ENCODE measurements at regions not wholly inside any gene's neighbourhood (a gene's known extent, or its start where the extent isn't known, plus 50 kb on each side); places are given as distances from the start of the nearest gene placed in this dataset.

DNA sequence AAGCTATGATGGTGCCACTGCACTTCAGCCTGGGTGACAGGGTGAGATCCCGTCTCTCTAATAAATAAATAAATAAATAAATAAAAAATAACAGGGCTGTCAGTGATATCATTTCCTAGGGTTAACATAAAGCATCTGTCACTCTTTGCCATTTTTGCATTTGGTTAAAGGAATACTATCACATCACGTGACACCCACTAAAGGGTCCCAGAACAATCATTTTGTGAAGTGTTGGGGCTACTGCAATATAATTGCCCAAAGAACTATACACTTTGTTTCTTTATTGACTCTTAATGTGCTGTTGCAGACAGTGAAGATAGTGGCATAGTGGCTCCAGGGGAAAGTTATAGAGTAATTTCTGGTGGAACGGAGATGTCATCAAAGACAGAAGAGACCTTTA lies 176.5 kb upstream of the MMS22L start:
- DNase-seq, result no peak
- intact Hi-C loops (cut with DNase I; ENCODE audit: low total_unique reads), result no loop called here
- WGBS, 2 donors, result 82 to 90% methylated on average over 3 of the region's 3 CpGs
- Histone ChIP-seq H3K27ac (no peak overlapping the region), H3K36me3 (ENCODE audit: low read depth, missing control alignments) (no peaks in the 10 kb centered on the region), H3K9me3 (no peaks in the 10 kb centered on the region), H3K27me3 (no peaks in the 10 kb centered on the region), H3K4me1 (no peaks in the 10 kb centered on the region), H3K4me3 (no peak overlapping the region)
- TF ChIP-seq, protein P1, sequence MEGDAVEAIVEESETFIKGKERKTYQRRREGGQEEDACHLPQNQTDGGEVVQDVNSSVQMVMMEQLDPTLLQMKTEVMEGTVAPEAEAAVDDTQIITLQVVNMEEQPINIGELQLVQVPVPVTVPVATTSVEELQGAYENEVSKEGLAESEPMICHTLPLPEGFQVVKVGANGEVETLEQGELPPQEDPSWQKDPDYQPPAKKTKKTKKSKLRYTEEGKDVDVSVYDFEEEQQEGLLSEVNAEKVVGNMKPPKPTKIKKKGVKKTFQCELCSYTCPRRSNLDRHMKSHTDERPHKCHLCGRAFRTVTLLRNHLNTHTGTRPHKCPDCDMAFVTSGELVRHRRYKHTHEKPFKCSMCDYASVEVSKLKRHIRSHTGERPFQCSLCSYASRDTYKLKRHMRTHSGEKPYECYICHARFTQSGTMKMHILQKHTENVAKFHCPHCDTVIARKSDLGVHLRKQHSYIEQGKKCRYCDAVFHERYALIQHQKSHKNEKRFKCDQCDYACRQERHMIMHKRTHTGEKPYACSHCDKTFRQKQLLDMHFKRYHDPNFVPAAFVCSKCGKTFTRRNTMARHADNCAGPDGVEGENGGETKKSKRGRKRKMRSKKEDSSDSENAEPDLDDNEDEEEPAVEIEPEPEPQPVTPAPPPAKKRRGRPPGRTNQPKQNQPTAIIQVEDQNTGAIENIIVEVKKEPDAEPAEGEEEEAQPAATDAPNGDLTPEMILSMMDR (IDR thresholded peaks at IDR 0.05), result no peak
- no peak for TF ChIP-seq POLR2A (IDR thresholded peaks at IDR 0.05)

DNA sequence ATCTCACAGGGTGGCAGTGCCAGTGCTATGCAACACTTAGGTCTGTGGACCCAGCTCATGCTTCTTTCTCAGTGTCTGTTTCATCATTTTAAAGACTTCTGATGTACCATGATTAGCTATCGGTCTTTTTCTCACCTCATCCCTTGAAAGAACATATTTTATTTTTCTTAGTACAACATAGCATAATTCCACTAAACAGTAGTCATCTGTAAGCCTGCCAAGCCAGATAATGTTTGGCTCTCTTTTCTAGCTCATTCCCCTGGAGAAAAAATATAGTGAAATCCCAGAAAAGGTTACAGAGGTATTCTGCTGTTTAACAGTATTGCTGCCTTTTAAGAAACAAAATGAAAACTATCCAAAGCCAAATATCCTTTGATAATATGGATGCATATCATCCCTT lies 177.0 kb upstream of the MMS22L start:
- Histone ChIP-seq H3K4me1 (no peaks in the 10 kb centered on the region), H3K4me3 (no peak overlapping the region), H3K9me3 (no peaks in the 10 kb centered on the region), H3K27me3 (no peaks in the 10 kb centered on the region), H3K27ac (no peak overlapping the region), H3K36me3 (ENCODE audit: low read depth, missing control alignments) (no peaks in the 10 kb centered on the region)
- no peak for DNase-seq
- intact Hi-C loops (cut with DNase I; ENCODE audit: low total_unique reads), result no loop called here
- WGBS, 2 donors, result 44 to 67% methylated on average over 1 of the region's 1 CpG
- TF ChIP-seq, protein P1 (IDR thresholded peaks at IDR 0.05), result no peak

DNA sequence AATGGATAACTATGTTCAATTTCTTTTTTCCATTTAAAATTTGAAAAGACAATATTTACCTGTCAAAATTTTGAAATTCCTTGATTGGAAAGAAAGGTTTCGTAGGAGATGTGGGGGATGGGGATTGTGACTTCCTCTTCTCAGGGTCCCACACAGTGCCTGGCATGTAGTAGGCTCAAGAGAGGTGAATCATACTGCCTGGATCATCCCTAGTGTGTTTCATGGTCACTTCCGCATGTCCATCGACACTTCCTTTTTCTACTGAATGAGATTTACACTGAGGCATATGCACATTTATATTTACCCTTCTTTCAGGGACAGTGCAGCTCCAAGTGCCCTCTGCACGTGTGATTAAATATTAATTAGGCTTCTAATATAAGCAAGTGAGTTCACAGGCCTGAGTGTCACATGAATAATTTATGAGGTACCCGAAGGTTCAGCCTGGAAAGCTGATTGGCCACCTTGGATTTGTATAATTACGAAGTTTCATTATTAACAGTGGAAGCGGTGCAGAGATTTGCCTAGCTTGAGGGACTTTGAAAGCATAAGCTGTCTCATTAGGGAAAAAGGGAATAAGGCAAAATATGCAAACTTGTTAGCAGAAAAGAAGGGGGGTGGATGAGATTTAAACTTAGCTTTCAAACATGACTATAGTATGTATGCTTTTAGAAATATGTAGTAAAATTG lies 177.5 kb upstream of the MMS22L start:
- no peak for DNase-seq
- Histone ChIP-seq H3K4me3 (no peak overlapping the region), H3K4me1 (no peaks in the 10 kb centered on the region), H3K9me3 (no peaks in the 10 kb centered on the region), H3K27me3 (no peaks in the 10 kb centered on the region), H3K27ac (no peak overlapping the region), H3K36me3 (ENCODE audit: low read depth, missing control alignments) (no peaks in the 10 kb centered on the region)
- 52 to 56% methylated on average over 7 of the region's 7 CpGs for WGBS, 2 donors
- intact Hi-C loops (cut with DNase I; ENCODE audit: low total_unique reads), result no loop called here
- TF ChIP-seq, protein P1 (IDR thresholded peaks at IDR 0.05), result no peak
- TF ChIP-seq POLR2A (IDR thresholded peaks at IDR 0.05), result no peak

DNA sequence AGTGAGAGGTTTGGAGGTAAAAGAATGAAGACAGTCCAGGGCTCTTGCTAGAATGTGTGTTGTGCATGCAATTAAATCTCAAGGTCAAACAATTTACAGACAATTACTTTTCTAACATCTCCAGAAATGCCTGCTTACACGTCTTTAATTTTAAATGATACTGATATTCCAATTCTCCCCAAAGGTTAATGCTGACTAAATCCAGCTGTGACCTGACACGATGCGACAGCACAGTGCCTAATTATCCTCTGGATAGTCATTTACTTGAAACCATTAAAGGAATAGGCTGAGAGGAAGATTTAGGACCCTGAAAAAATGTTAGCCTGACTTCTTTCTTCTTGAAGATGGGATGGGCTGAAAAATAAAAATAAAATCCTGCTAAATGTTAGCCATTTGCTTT lies 178.2 kb upstream of the MMS22L start:
- no peaks in the 10 kb centered on the region for H3K36me3 ChIP-seq (ENCODE audit: low read depth, missing control alignments)
- no peak for DNase-seq
- H3K4me3 ChIP-seq, result no peak overlapping the region
- TF ChIP-seq POLR2A (IDR thresholded peaks at IDR 0.05), result no peak
- TF ChIP-seq, protein P1 (IDR thresholded peaks at IDR 0.05), result no peak
- H3K27ac ChIP-seq, result no peak overlapping the region
- H3K27me3 ChIP-seq, result no peaks in the 10 kb centered on the region
- no peaks in the 10 kb centered on the region for H3K4me1 ChIP-seq
- intact Hi-C loops (cut with DNase I; ENCODE audit: low total_unique reads), result no loop called here
- no peaks in the 10 kb centered on the region for H3K9me3 ChIP-seq
- 29 to 31% methylated on average over 3 of the region's 3 CpGs for WGBS, 2 donors

DNA sequence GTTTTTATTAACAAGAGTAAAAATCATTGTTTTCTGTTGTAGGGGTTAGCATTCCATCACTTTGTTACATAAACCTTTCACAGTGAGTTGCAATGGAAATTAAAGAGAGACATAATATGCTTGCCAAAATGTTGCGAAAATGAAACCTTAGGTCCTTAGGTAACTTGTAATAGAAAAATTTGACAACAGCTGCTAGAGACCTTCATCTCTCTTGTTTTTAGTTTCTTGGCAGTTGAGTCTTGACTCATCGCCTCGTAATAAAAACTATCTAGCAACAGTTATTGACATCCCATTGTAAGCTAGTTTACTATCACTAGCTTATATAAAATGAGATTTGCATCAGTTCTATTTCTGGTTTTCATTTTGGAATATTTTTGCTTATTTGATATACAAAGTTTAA lies 179.0 kb upstream of the MMS22L start:
- TF ChIP-seq, protein P1 (IDR thresholded peaks at IDR 0.05), result no peak
- no peak for TF ChIP-seq POLR2A (IDR thresholded peaks at IDR 0.05)
- Histone ChIP-seq H3K27ac (no peak overlapping the region), H3K4me1 (no peaks in the 10 kb centered on the region), H3K36me3 (ENCODE audit: low read depth, missing control alignments) (no peaks in the 10 kb centered on the region), H3K9me3 (no peaks in the 10 kb centered on the region), H3K4me3 (no peak overlapping the region), H3K27me3 (no peaks in the 10 kb centered on the region)
- intact Hi-C loops (cut with DNase I; ENCODE audit: low total_unique reads), result no loop called here
- 59 to 65% methylated on average over 3 of the region's 3 CpGs for WGBS, 2 donors
- no peak for DNase-seq

All from testis (tissue), 2 donors.